ENCODE measurements at regions not wholly inside any gene's neighbourhood (a gene's known extent, or its start where the extent isn't known, plus 50 kb on each side); places are given as distances from the start of the nearest gene placed in this dataset.

- intact Hi-C loops (cut with DNase I) = no loop called here
- H3K27me3 ChIP-seq = no peaks in the 10 kb centered on the region
- no peak overlapping the region for H3K27ac ChIP-seq
- TF ChIP-seq CTCF (IDR thresholded peaks at IDR 0.05) (no peak), POLR2A (IDR thresholded peaks at IDR 0.05) (no peak)
- no peaks in the 10 kb centered on the region for H3K4me1 ChIP-seq
- no peaks in the 10 kb centered on the region for H3K9me3 ChIP-seq
- 51 to 53% methylated on average over 3 of the region's 3 CpGs for WGBS, 2 donors
- H3K4me3 ChIP-seq (replicated peaks in 1 of 3) = no peak overlapping the region
- no peak for DNase-seq
- H3K36me3 ChIP-seq = no peaks in the 10 kb centered on the region
These were observed 52.0 kb upstream of the NPTX2 start for GRCh38 chr7:98565103-98565502.

DNA sequence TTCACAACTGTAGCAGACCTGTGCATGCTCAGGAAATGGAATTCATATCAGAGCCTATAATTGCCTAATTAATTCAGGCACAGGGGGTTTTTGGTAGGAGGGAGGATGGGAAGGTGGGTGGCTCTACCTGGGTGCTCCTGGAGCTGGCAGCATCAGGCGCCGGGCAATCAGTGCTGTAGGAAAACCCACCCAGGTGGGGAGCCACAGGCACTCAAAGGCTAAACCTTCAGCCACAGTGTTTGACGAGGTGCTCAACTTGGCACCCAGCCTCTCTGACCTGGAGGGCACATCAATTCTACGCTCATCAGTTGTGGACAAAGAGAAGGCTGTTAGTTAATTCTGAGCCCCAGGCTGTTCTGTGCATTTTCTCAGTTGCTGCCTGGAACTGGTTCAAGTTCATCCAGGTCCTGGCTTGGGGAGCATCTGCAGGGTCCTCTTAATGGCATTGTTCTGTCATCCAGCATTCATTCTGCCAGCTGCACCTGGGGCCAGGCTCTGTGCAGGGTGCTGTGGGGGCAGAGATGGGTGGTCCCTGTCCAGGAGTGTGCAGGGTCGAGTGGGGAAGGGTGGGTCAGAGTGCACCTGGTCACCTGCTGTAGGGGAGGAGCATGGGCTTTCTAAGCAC lies 54.1 kb upstream of the NPTX2 start:
- TF ChIP-seq CTCF (IDR thresholded peaks at IDR 0.05) (no peak), POLR2A (IDR thresholded peaks at IDR 0.05) (no peak)
- Histone ChIP-seq H3K36me3 (no peaks in the 10 kb centered on the region), H3K4me3 (replicated peaks in 1 of 3) (no peak overlapping the region), H3K9me3 (no peaks in the 10 kb centered on the region), H3K27ac (no peak overlapping the region), H3K4me1 (no peaks in the 10 kb centered on the region), H3K27me3 (no peaks in the 10 kb centered on the region)
- DNase-seq = no peak
- WGBS, 2 donors = 53 to 62% methylated on average over 4 of the region's 5 CpGs
- intact Hi-C loops (cut with DNase I) = no loop called here

GRCh38 chr7:98562381-98562823 lies 54.7 kb upstream of the NPTX2 start:
- no peak overlapping the region for H3K4me3 ChIP-seq (replicated peaks in 1 of 3)
- DNase-seq = no peak
- H3K27me3 ChIP-seq = no peaks in the 10 kb centered on the region
- intact Hi-C loops (cut with DNase I) = no loop called here
- no peaks in the 10 kb centered on the region for H3K36me3 ChIP-seq
- no peak overlapping the region for H3K27ac ChIP-seq
- no peaks in the 10 kb centered on the region for H3K4me1 ChIP-seq
- H3K9me3 ChIP-seq = no peaks in the 10 kb centered on the region
- no peak for TF ChIP-seq POLR2A (IDR thresholded peaks at IDR 0.05)
- TF ChIP-seq CTCF (IDR thresholded peaks at IDR 0.05) = no peak

- H3K27ac ChIP-seq = no peak overlapping the region
- H3K4me3 ChIP-seq (replicated peaks in 1 of 3) = no peak overlapping the region
- intact Hi-C loops (cut with DNase I) = no loop called here
- DNase-seq = no peak
- no peaks in the 10 kb centered on the region for H3K27me3 ChIP-seq
- H3K9me3 ChIP-seq = no peaks in the 10 kb centered on the region
- WGBS, 2 donors = 40 to 53% methylated on average over 3 of the region's 3 CpGs
- H3K4me1 ChIP-seq = no peaks in the 10 kb centered on the region
- no peaks in the 10 kb centered on the region for H3K36me3 ChIP-seq
- no peak for TF ChIP-seq POLR2A (IDR thresholded peaks at IDR 0.05)
- TF ChIP-seq CTCF (IDR thresholded peaks at IDR 0.05) = no peak
These were observed 57.1 kb upstream of the NPTX2 start for GRCh38 chr7:98559958-98560357.

- intact Hi-C loops (cut with DNase I) = no loop called here
- no peaks in the 10 kb centered on the region for H3K36me3 ChIP-seq
- H3K4me3 ChIP-seq (replicated peaks in 1 of 3) = no peak overlapping the region
- WGBS, 2 donors = 87 to 95% methylated on average over 3 of the region's 3 CpGs
- no peaks in the 10 kb centered on the region for H3K4me1 ChIP-seq
- no peaks in the 10 kb centered on the region for H3K27me3 ChIP-seq
- no peak for DNase-seq
- H3K9me3 ChIP-seq = no peaks in the 10 kb centered on the region
- H3K27ac ChIP-seq = no peak overlapping the region
- no peak for TF ChIP-seq POLR2A (IDR thresholded peaks at IDR 0.05)
- TF ChIP-seq CTCF (IDR thresholded peaks at IDR 0.05) = no peak
These were observed 57.9 kb upstream of the NPTX2 start for GRCh38 chr7:98559219-98559618.
